Ureter (tissue), 1 donor: ENCODE measurements at regions not wholly inside any gene's neighbourhood (a gene's known extent, or its start where the extent isn't known, plus 50 kb on each side); places are given as distances from the start of the nearest gene placed in this dataset.

Source experiments
- DNase-seq: peaks from one replicate; pipeline ENCODE4 v3.0.0-alpha.2; 2020; ENCODE audit warnings: low spot score
- donor health status: DM: yes; HTN: yes; CAD: no.

GRCh38 chr13:40384976-40385857, 281.2 kb downstream of the FOXO1 start:
- DNase-seq = no peak

- DNase-seq = no peak
Observed at GRCh38 chr13:40385858-40386180, 280.6 kb downstream of the FOXO1 start.

- no peak for DNase-seq
Observed at GRCh38 chr13:40386586-40386985, 279.9 kb downstream of the FOXO1 start.

GRCh38 chr13:40387775-40388174, 278.7 kb downstream of the FOXO1 start:
- DNase-seq = no peak

- DNase-seq = peak; percentile 64
Observed at GRCh38 chr13:40388617-40389016, 277.8 kb downstream of the FOXO1 start.

GRCh38 chr13:40389081-40389641, 277.3 kb downstream of the FOXO1 start:
- no peak for DNase-seq

- DNase-seq = no peak
Observed at GRCh38 chr13:40390401-40390916, 276.0 kb downstream of the FOXO1 start.

GRCh38 chr13:40391788-40392187, 274.7 kb downstream of the FOXO1 start:
- no peak for DNase-seq

- DNase-seq = no peak
Observed at GRCh38 chr13:40394304-40394985, 272.0 kb downstream of the FOXO1 start.

- DNase-seq = no peak
Observed at GRCh38 chr13:40398065-40398464, 268.4 kb downstream of the FOXO1 start.

GRCh38 chr13:40399756-40400155, 266.7 kb downstream of the FOXO1 start:
- DNase-seq = no peak

GRCh38 chr13:40401911-40402776, 264.3 kb downstream of the FOXO1 start:
- DNase-seq = peak; percentile 96

GRCh38 chr13:40402931-40403431, 263.5 kb downstream of the FOXO1 start:
- DNase-seq = no peak

GRCh38 chr13:40403509-40404241, 262.8 kb downstream of the FOXO1 start:
- no peak for DNase-seq

GRCh38 chr13:40404407-40404806, 262.0 kb downstream of the FOXO1 start:
- DNase-seq = no peak

- DNase-seq = no peak
Observed at GRCh38 chr13:40404967-40405716, 261.3 kb downstream of the FOXO1 start.

GRCh38 chr13:40406405-40407120, 259.9 kb downstream of the FOXO1 start:
- no peak for DNase-seq

GRCh38 chr13:40407567-40407966, 258.9 kb downstream of the FOXO1 start:
- DNase-seq = no peak

- DNase-seq = no peak
Observed at GRCh38 chr13:40408602-40409001, 257.8 kb downstream of the FOXO1 start.
